ENCODE measurements at regions not wholly inside any gene's neighbourhood (a gene's known extent, or its start where the extent isn't known, plus 50 kb on each side); places are given as distances from the start of the nearest gene placed in this dataset.

GRCh38 chr1:57850176-57850940, 426.5 kb upstream of the DAB1 start:
- Histone ChIP-seq H3K4me1 (ENCODE audit: control insufficient read depth in 1 of 2, insufficient read depth in 2 of 2, low read length in 2 of 2) (no peaks in the 10 kb centered on the region), H3K27me3 (ENCODE audit: insufficient read depth, low read length) (no peaks in the 10 kb centered on the region), H2AFZ (ENCODE audit: low read depth, low read length, poor library complexity, severe bottlenecking) (no peak overlapping the region), H3K36me3 (ENCODE audit: control insufficient read depth in 1 of 2, insufficient read depth in 2 of 2, low read length in 2 of 2) (no peaks in the 10 kb centered on the region), H3K4me3 (replicated peaks in 1 of 2; ENCODE audit: low read depth in 1 of 2, low read length in 2 of 2) (no peak overlapping the region), H3K9me2 (ENCODE audit: insufficient read depth) (no peaks in the 10 kb centered on the region), H3K4me2 (ENCODE audit: low read length) (no peak overlapping the region), H3K9ac (ENCODE audit: low read length) (no peak overlapping the region), H3K9me3 (ENCODE audit: control insufficient read depth in 1 of 2, insufficient read depth in 1 of 2, low read depth in 1 of 2, low read length in 2 of 2) (no peaks in the 10 kb centered on the region), H4K20me1 (ENCODE audit: insufficient read depth) (no peaks in the 10 kb centered on the region), H3K27ac (ENCODE audit: low read depth, low read length) (no peak overlapping the region), H3K79me2 (ENCODE audit: insufficient read depth, low read length) (no peaks in the 10 kb centered on the region)
- BruUV-seq (replicated peaks): no TSS peak
- ATAC-seq: no peak
- CTCF ChIA-PET: no interaction called here
- DNase-seq (ENCODE audit: low read depth, low spot score): no peak
- intact Hi-C loops (cut with micrococcal nuclease): no loop called here
- POLR2A ChIA-PET: no interaction called here
- TF ChIP-seq POLR2AphosphoS5 (IDR thresholded peaks at IDR 0.05; ENCODE audit: low read depth, low read length) (no peak), CBX3 (IDR thresholded peaks at IDR 0.05; ENCODE audit: low read depth) (no peak), EZH2phosphoT487 (IDR thresholded peaks at IDR 0.05; ENCODE audit: borderline replicate concordance) (no peak), SIN3A (IDR thresholded peaks at IDR 0.05; ENCODE audit: low read depth) (no peak), SP1 (IDR thresholded peaks at IDR 0.05; ENCODE audit: low read depth) (no peak), POLR2A (IDR thresholded peaks at IDR 0.05; ENCODE audit: borderline replicate concordance, extremely low read depth, insufficient read depth, insufficient read length) (no peak), ZBTB33 (IDR thresholded peaks at IDR 0.05; ENCODE audit: extremely low read depth, insufficient replicate concordance, low read length) (no peak), RAD21 (IDR thresholded peaks at IDR 0.05; ENCODE audit: low read depth) (no peak), CTCF (IDR thresholded peaks at IDR 0.05 in 2 of 3, conservative IDR thresholded peaks at IDR 0.05 in 1 of 3; ENCODE audit: borderline replicate concordance in 1 of 3, insufficient read depth in 1 of 3, low read depth in 2 of 3, low read length in 2 of 3) (no peak), EGR1 (IDR thresholded peaks at IDR 0.05; ENCODE audit: low read depth) (no peak), TCF7L2 (IDR thresholded peaks at IDR 0.05; ENCODE audit: borderline replicate concordance, extremely low read depth, insufficient read depth, insufficient read length) (no peak), JUND (IDR thresholded peaks at IDR 0.05) (no peak), REST (IDR thresholded peaks at IDR 0.05; ENCODE audit: low read depth) (no peak), CEBPB (IDR thresholded peaks at IDR 0.05; ENCODE audit: low read depth) (no peak)
- TF ChIP-seq, protein P1, sequence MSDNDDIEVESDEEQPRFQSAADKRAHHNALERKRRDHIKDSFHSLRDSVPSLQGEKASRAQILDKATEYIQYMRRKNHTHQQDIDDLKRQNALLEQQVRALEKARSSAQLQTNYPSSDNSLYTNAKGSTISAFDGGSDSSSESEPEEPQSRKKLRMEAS (IDR thresholded peaks at IDR 0.05): no peak
- RAD21 ChIA-PET (ENCODE audit: low non-redundant PET in 1 of 2, low total read pairs in 2 of 2, uncharacterized antibody in 2 of 2, unreplicated experiment in 2 of 2): no interaction called here
